IMR-90 (cell line): ENCODE measurements at regions not wholly inside any gene's neighbourhood (a gene's known extent, or its start where the extent isn't known, plus 50 kb on each side); places are given as distances from the start of the nearest gene placed in this dataset.

Experiments used
- ATAC-seq: fragments of 200-7000 bp; cut with Tn5 transposase; 2 replicates; pipeline ENCODE4 v1.9.1; 2020; ENCODE audit warnings: low read depth, mild to moderate bottlenecking, moderate library complexity
- BruUV-seq: library from RNA; stranded (reverse); fragments of 400-500 nt; replicated peaks from 2 replicates; lab custom pipeline; 2021; lab: Mats Ljungman, UMichigan
- CTCF ChIA-PET: fragments of 300-600 bp; formaldehyde crosslinking; extraction: SDS; loops from one replicate; lab custom pipeline; 2021; ENCODE audit warnings: antibody characterized with exemption; lab: Yijun Ruan, JAX
- POLR2A ChIA-PET: fragments of 300-600 bp; sonication (Branson Sonifier 250); formaldehyde crosslinking; loops from one replicate; lab custom pipeline; 2022; ENCODE audit warnings: antibody characterized with exemption; ENCODE audit not compliant: unreplicated experiment; lab: Charles Lee
- DNase-seq: peaks from one replicate; pipeline ENCODE4 v3.0.0; 2013
- H2AFZ ChIP-seq: replicated peaks from 2 replicates; pipeline ENCODE3; 2013; ENCODE audit warnings: low read length, mild to moderate bottlenecking; ENCODE audit not compliant: poor library complexity
- H2AK5ac ChIP-seq: 2 replicates; pipeline ENCODE4 v1.6.1; 2013; ENCODE audit warnings: low read depth, low read length, inconsistent platforms
- H2AK9ac ChIP-seq: replicated peaks from 2 replicates; pipeline ENCODE3; 2013; ENCODE audit warnings: mild to moderate bottlenecking, low read depth, low read length, moderate library complexity; ENCODE audit not compliant: poor library complexity
- H2BK120ac ChIP-seq: 2 replicates; pipeline ENCODE4 v1.6.1; 2013; ENCODE audit warnings: low read depth, low read length, inconsistent platforms
- H2BK15ac ChIP-seq: 3 replicates; pipeline ENCODE4 v1.6.1; 2013; ENCODE audit warnings: low read depth, low read length, inconsistent platforms
- H2BK20ac ChIP-seq: 2 replicates; pipeline ENCODE4 v1.6.1; 2013; ENCODE audit warnings: low read depth, mild to moderate bottlenecking, inconsistent platforms, low read length, moderate library complexity
- H2BK5ac ChIP-seq: 2 replicates; pipeline ENCODE4 v1.6.1; 2013; ENCODE audit warnings: mild to moderate bottlenecking, low read depth, low read length, inconsistent platforms; ENCODE audit not compliant: poor library complexity, severe bottlenecking
- H3K14ac ChIP-seq: replicated peaks from 2 replicates; pipeline ENCODE4 v1.6.1; 2013; ENCODE audit warnings: low read depth, low read length, inconsistent platforms
- H3K18ac ChIP-seq: 2 replicates; pipeline ENCODE4 v1.6.1; 2013; ENCODE audit warnings: low read depth, low read length, control low read depth
- H3K23ac ChIP-seq: 2 replicates; pipeline ENCODE4 v1.6.1; 2013; ENCODE audit warnings: low read depth, low read length, inconsistent platforms
- H3K27ac ChIP-seq: 2 replicates; pipeline ENCODE4 v1.5.1; 2013; ENCODE audit warnings: mild to moderate bottlenecking, control low read depth, low read length; ENCODE audit not compliant: insufficient read depth
- H3K27me3 ChIP-seq: 2 replicates; pipeline ENCODE4 v1.6.1; 2013; ENCODE audit warnings: low read length; ENCODE audit not compliant: control insufficient read depth, insufficient read depth
- H3K36me3 ChIP-seq: 2 replicates; pipeline ENCODE4 v1.6.1; 2013; ENCODE audit warnings: low read length, mixed read lengths; ENCODE audit not compliant: control insufficient read depth, insufficient read depth
- H3K4ac ChIP-seq: 2 replicates; pipeline ENCODE4 v1.6.1; 2013; ENCODE audit warnings: low read depth, low read length, inconsistent platforms
- H3K4me1 ChIP-seq: 2 replicates; pipeline ENCODE4 v1.6.1; 2013; ENCODE audit warnings: low read length, mixed read lengths; ENCODE audit not compliant: control insufficient read depth, insufficient read depth
- H3K4me2 ChIP-seq: 2 replicates; pipeline ENCODE4 v1.6.1; 2013; ENCODE audit warnings: low read depth, mild to moderate bottlenecking, control low read depth, low read length, moderate library complexity
- H3K4me3 ChIP-seq: 2 replicates; pipeline ENCODE4 v1.5.1; 2013; ENCODE audit warnings: low read depth, mild to moderate bottlenecking, control low read depth, low read length, moderate library complexity; ENCODE audit not compliant: insufficient read depth
- H3K56ac ChIP-seq: 2 replicates; pipeline ENCODE4 v1.6.1; 2013; ENCODE audit warnings: low read length, inconsistent platforms; ENCODE audit not compliant: insufficient read depth; ENCODE audit errors: extremely low read depth
- H3K79me1 ChIP-seq, 2 experiments: 2 replicates each; pipeline ENCODE4 v1.6.1; 2013; ENCODE audit warnings: low read length in 2 of 2, inconsistent platforms in 1 of 2, low read depth in 1 of 2
- H3K9ac ChIP-seq: 2 replicates; pipeline ENCODE4 v1.6.1; 2013; ENCODE audit warnings: low read depth, low read length, control low read depth
- H3K9me1 ChIP-seq: 2 replicates; pipeline ENCODE4 v1.6.1; 2013; ENCODE audit warnings: low read length, inconsistent platforms; ENCODE audit not compliant: insufficient read depth
- H3K9me3 ChIP-seq: 2 replicates; pipeline ENCODE4 v1.6.1; 2013; ENCODE audit warnings: low read length; ENCODE audit not compliant: control insufficient read depth, insufficient read depth
- H4K20me1 ChIP-seq: 2 replicates; pipeline ENCODE4 v1.6.1; 2013; ENCODE audit warnings: low read length, inconsistent platforms; ENCODE audit not compliant: insufficient read depth
- H4K5ac ChIP-seq: 2 replicates; pipeline ENCODE4 v1.6.1; 2013; ENCODE audit warnings: mild to moderate bottlenecking, low read depth, low read length, control low read depth
- H4K8ac ChIP-seq, 2 experiments: 2 replicates each; pipeline ENCODE4 v1.6.1; 2013; ENCODE audit warnings: low read depth in 2 of 2, low read length in 2 of 2, control low read depth in 1 of 2, inconsistent platforms in 1 of 2
- H4K91ac ChIP-seq: 2 replicates; pipeline ENCODE4 v1.6.1; 2013; ENCODE audit warnings: low read depth, low read length, inconsistent platforms; ENCODE audit not compliant: insufficient read depth
- BHLHE40 ChIP-seq: fragments of 150-350 bp; IDR thresholded peaks from 2 replicates; pipeline ENCODE4 v1.6.1; 2016; ENCODE audit warnings: mild to moderate bottlenecking, low read depth, low read length
- CHD1 ChIP-seq: IDR thresholded peaks from 2 replicates; pipeline ENCODE4 v1.6.1; 2012; ENCODE audit warnings: low read depth, low read length, improper control_type of control experiment
- FOS ChIP-seq: fragments of 150-350 bp; IDR thresholded peaks from 2 replicates; pipeline ENCODE4 v1.6.1; 2016; ENCODE audit warnings: low read depth, low read length
- MAFK ChIP-seq: IDR thresholded peaks from 2 replicates; pipeline ENCODE4 v1.6.1; 2012; ENCODE audit warnings: low read depth, low read length, improper control_type of control experiment
- RAD21 ChIP-seq: IDR thresholded peaks from 2 replicates; pipeline ENCODE4 v1.6.1; 2012; ENCODE audit warnings: low read length, improper control_type of control experiment
- SMC3 ChIP-seq: fragments of 150-350 bp; IDR thresholded peaks from 2 replicates; pipeline ENCODE4 v1.6.1; 2016; ENCODE audit warnings: low read depth, mild to moderate bottlenecking, antibody characterized with exemption, low read length, moderate library complexity
- WGBS, 2 experiments: methylation state at CpG; one replicate each; pipeline versions ENCODE4 v1.1.5 to v1.1.7; 2013; ENCODE audit warnings: missing lambda C conversion rate in 2 of 2; ENCODE audit not compliant: insufficient read length in 1 of 2; ENCODE audit errors: extremely low coverage in 2 of 2; 5-methylcytosine and 5-hydroxymethylcytosine counted together
- dilution Hi-C: fragments of 300-500 bp; cut with HindIII; formaldehyde crosslinking; loops from one replicate; pipeline ENCODE4 v1.14.3; 2018; ENCODE audit warnings: low sequenced_read_pairs; ENCODE audit not compliant: unreplicated experiment
- in situ Hi-C: fragments of 300-500 bp; cut with MboI; formaldehyde crosslinking; loops from 3 replicates; pipeline ENCODE4 v1.14.3; 2019; ENCODE audit warnings: low sequenced_read_pairs, inconsistent platforms, mixed read lengths
- intact Hi-C: fragments of 100-400 bp; cut with micrococcal nuclease; formaldehyde crosslinking; loops from 2 replicates; pipeline ENCODE4 v1.10.0; 2022
- TF ChIP-seq, protein P1 (sequence below): fragments of 150-350 bp; IDR thresholded peaks from 2 replicates; pipeline ENCODE4 v1.6.1; 2016; ENCODE audit warnings: low read depth, mild to moderate bottlenecking, low read length, moderate library complexity, borderline replicate concordance
- TF ChIP-seq, protein P2 (sequence below): fragments of 150-350 bp; IDR thresholded peaks from 2 replicates; pipeline ENCODE4 v1.6.1; 2017; ENCODE audit warnings: mild to moderate bottlenecking, antibody characterized with exemption, low read length, low read depth

DNA sequence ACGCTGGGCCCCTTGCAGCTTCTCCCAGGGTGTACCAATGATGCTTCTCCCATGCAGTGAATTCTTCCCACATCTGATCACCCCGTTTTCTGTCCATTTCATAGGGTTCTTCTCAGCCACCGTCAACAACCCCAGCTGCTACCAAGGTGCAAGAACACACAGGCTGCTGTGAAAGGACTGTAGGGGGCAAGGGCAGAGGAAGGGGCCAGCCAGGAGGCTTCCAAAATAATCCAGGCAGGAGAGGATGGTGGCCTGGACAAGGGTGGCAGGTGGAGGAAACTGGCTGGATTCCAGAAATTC is 113.3 kb upstream of the WNT4 start:
- Histone ChIP-seq H4K20me1 (peaks cover 4% of the 10 kb centered on the region; the same call in 1 of the 2 replicates), H3K18ac (no peak overlapping the region), H2AFZ (no peak overlapping the region), H2BK120ac (no peak overlapping the region), H3K9me1 (peaks cover 4% of the 10 kb centered on the region; the same call in 1 of the 2 replicates), H3K27me3 (peaks cover 33% of the 10 kb centered on the region), H3K9ac (no peak overlapping the region), H3K9me3 (no peaks in the 10 kb centered on the region), H3K56ac (no peak overlapping the region), H3K79me1 (no peaks in the 10 kb centered on the region), H2BK15ac (no peak overlapping the region), H2BK20ac (no peak overlapping the region), H4K5ac (no peak overlapping the region), H2AK5ac (no peak overlapping the region), H3K27ac (no peak overlapping the region), H4K91ac (no peak overlapping the region), H3K4ac (no peak overlapping the region), H3K23ac (no peak overlapping the region), H3K14ac (no peak overlapping the region), H3K4me3 (no peak overlapping the region), H3K4me2 (no peak overlapping the region), H3K36me3 (no peaks in the 10 kb centered on the region), H3K4me1 (peaks cover 14% of the 10 kb centered on the region; the same call in 1 of the 2 replicates), H2BK5ac (no peak overlapping the region), H4K8ac (no peak overlapping the region), H2AK9ac (no peak overlapping the region)
- ATAC-seq: no peak
- in situ Hi-C loops (no loop called here), intact Hi-C loops (no loop called here), dilution Hi-C loops (no loop called here)
- no peak for DNase-seq
- no CpG with 5 or more reads among the region's 3 CpGs for WGBS, 2 experiments
- TF ChIP-seq SMC3 (no peak), RAD21 (no peak), MAFK (no peak), FOS (no peak), BHLHE40 (no peak), CHD1 (no peak)
- TF ChIP-seq, protein P1, sequence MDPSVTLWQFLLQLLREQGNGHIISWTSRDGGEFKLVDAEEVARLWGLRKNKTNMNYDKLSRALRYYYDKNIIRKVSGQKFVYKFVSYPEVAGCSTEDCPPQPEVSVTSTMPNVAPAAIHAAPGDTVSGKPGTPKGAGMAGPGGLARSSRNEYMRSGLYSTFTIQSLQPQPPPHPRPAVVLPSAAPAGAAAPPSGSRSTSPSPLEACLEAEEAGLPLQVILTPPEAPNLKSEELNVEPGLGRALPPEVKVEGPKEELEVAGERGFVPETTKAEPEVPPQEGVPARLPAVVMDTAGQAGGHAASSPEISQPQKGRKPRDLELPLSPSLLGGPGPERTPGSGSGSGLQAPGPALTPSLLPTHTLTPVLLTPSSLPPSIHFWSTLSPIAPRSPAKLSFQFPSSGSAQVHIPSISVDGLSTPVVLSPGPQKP: no peak
- TF ChIP-seq, protein P2, sequence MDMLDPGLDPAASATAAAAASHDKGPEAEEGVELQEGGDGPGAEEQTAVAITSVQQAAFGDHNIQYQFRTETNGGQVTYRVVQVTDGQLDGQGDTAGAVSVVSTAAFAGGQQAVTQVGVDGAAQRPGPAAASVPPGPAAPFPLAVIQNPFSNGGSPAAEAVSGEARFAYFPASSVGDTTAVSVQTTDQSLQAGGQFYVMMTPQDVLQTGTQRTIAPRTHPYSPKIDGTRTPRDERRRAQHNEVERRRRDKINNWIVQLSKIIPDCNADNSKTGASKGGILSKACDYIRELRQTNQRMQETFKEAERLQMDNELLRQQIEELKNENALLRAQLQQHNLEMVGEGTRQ: no peak
- POLR2A ChIA-PET: no interaction called here
- CTCF ChIA-PET: no interaction called here
- no TSS peak for BruUV-seq
